HepG2 (cell line): ENCODE measurements at regions not wholly inside any gene's neighbourhood (a gene's known extent, or its start where the extent isn't known, plus 50 kb on each side); places are given as distances from the start of the nearest gene placed in this dataset.

Experiments
- CBX2 ChIP-seq, 2 experiments: fragments of 200-600 bp in 1 of 2; sonication (generic); formaldehyde crosslinking in 1 of 2; IDR thresholded peaks; 2 replicates each; pipeline versions ENCODE4 v1.7.0 to v1.8.1; 2018 to 2022; ENCODE audit warnings: low read depth in 2 of 2, low read length in 1 of 2, mild to moderate bottlenecking in 1 of 2, missing genetic modification reagents in 1 of 2
- KLF13 ChIP-seq: sonication (generic); formaldehyde crosslinking; IDR thresholded peaks from 2 replicates; pipeline ENCODE4 v1.4.0; 2020; ENCODE audit warnings: mild to moderate bottlenecking, missing genetic modification reagents
- NR1H2 ChIP-seq: sonication (generic); formaldehyde crosslinking; IDR thresholded peaks from 2 replicates; pipeline ENCODE4 v1.8.1; 2022; ENCODE audit warnings: low read depth, missing genetic modification reagents, borderline replicate concordance
- PHF21A ChIP-seq: sonication (generic); formaldehyde crosslinking; IDR thresholded peaks from 2 replicates; pipeline ENCODE4 v1.5.0; 2020; ENCODE audit warnings: mild to moderate bottlenecking, missing genetic modification reagents
- RBFOX2 ChIP-seq: fragments of 200-400 bp; formaldehyde crosslinking; IDR thresholded peaks from 2 replicates; pipeline ENCODE4 v1.6.1; 2017; ENCODE audit warnings: low read depth, mild to moderate bottlenecking, low read length
- YEATS2 ChIP-seq: sonication (generic); formaldehyde crosslinking; IDR thresholded peaks from 2 replicates; pipeline ENCODE4 v1.4.0; 2020; ENCODE audit warnings: missing genetic modification reagents, borderline replicate concordance
- ZNF326 ChIP-seq: sonication (generic); formaldehyde crosslinking; IDR thresholded peaks from 2 replicates; pipeline ENCODE4 v1.4.0; 2020; ENCODE audit warnings: missing genetic modification reagents, borderline replicate concordance
- ZNF713 ChIP-seq: sonication (generic); formaldehyde crosslinking; IDR thresholded peaks from 2 replicates; pipeline ENCODE4 v1.4.0; 2020; ENCODE audit warnings: mild to moderate bottlenecking, missing genetic modification reagents
- ZNF777 ChIP-seq: sonication (generic); formaldehyde crosslinking; IDR thresholded peaks from 2 replicates; pipeline ENCODE4 v1.4.0; 2020; ENCODE audit warnings: missing genetic modification reagents
- TF ChIP-seq, protein P1 (sequence below): sonication (generic); formaldehyde crosslinking; IDR thresholded peaks from one replicate; pipeline ENCODE4 v1.5.1; 2020; ENCODE audit warnings: mild to moderate bottlenecking, missing genetic modification reagents; ENCODE audit errors: not compliant biosample characterization
- TF ChIP-seq, protein P2 (sequence below): sonication (generic); formaldehyde crosslinking; IDR thresholded peaks from 2 replicates; pipeline ENCODE4 v1.4.0; 2020; ENCODE audit warnings: low read depth, missing genetic modification reagents
- TF ChIP-seq, protein P3 (sequence below): sonication (generic); formaldehyde crosslinking; IDR thresholded peaks from 2 replicates; pipeline ENCODE4 v1.8.1; 2023; ENCODE audit warnings: missing genetic modification reagents, inconsistent platforms, borderline replicate concordance

DNA sequence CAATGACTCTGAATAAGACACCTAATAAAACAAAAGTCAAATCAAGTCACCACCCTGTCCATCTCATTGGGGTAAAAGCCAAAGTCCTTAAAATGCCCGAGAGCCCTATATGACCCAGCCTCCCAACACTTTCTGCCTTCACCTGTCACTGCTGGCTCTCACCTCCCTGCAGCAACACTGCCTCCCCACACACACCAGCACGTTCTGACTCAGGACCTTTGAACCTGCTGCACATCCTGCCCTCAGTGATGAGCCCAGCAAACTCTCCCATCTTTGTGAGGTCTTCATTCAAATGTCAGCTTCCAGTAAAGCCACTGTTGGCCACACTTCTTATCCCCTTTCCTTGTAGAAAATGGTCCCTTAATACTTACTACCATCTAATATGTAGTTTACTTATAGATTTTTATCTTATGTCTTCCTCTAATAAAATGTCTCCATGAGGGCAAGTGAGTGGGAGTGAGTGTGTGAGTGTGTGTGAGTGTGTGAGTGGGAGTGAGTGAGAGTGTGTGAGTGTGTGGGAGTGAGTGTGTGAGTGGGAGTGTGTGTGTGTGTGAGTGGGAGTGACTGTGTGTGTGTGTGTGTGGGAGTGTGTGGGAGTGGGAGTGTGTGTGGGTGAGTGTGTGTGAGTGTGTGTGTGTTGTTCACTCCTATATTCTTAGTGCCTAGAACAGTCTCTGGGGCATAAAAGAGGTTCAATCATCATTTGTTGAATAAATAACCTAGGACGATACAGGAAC lies 504.7 kb downstream of the EIPR1 start (continued):
- TF ChIP-seq KLF13 (CRISPR knock-in tag) (no peak), ZNF326 (no peak), PHF21A (CRISPR knock-in tag) (no peak), ZNF713 (CRISPR knock-in tag) (no peak), RBFOX2 (no peak), YEATS2 (CRISPR knock-in tag) (no peak), CBX2 (IDR thresholded peaks at IDR 0.05; ENCODE audit: low read depth, low read length) (no peak), CBX2 (CRISPR knock-in tag; IDR thresholded peaks at IDR 0.05; ENCODE audit: low read depth) (no peak), ZNF777 (CRISPR knock-in tag) (no peak), NR1H2 (CRISPR knock-in tag) (no peak)
- TF ChIP-seq, protein P1, sequence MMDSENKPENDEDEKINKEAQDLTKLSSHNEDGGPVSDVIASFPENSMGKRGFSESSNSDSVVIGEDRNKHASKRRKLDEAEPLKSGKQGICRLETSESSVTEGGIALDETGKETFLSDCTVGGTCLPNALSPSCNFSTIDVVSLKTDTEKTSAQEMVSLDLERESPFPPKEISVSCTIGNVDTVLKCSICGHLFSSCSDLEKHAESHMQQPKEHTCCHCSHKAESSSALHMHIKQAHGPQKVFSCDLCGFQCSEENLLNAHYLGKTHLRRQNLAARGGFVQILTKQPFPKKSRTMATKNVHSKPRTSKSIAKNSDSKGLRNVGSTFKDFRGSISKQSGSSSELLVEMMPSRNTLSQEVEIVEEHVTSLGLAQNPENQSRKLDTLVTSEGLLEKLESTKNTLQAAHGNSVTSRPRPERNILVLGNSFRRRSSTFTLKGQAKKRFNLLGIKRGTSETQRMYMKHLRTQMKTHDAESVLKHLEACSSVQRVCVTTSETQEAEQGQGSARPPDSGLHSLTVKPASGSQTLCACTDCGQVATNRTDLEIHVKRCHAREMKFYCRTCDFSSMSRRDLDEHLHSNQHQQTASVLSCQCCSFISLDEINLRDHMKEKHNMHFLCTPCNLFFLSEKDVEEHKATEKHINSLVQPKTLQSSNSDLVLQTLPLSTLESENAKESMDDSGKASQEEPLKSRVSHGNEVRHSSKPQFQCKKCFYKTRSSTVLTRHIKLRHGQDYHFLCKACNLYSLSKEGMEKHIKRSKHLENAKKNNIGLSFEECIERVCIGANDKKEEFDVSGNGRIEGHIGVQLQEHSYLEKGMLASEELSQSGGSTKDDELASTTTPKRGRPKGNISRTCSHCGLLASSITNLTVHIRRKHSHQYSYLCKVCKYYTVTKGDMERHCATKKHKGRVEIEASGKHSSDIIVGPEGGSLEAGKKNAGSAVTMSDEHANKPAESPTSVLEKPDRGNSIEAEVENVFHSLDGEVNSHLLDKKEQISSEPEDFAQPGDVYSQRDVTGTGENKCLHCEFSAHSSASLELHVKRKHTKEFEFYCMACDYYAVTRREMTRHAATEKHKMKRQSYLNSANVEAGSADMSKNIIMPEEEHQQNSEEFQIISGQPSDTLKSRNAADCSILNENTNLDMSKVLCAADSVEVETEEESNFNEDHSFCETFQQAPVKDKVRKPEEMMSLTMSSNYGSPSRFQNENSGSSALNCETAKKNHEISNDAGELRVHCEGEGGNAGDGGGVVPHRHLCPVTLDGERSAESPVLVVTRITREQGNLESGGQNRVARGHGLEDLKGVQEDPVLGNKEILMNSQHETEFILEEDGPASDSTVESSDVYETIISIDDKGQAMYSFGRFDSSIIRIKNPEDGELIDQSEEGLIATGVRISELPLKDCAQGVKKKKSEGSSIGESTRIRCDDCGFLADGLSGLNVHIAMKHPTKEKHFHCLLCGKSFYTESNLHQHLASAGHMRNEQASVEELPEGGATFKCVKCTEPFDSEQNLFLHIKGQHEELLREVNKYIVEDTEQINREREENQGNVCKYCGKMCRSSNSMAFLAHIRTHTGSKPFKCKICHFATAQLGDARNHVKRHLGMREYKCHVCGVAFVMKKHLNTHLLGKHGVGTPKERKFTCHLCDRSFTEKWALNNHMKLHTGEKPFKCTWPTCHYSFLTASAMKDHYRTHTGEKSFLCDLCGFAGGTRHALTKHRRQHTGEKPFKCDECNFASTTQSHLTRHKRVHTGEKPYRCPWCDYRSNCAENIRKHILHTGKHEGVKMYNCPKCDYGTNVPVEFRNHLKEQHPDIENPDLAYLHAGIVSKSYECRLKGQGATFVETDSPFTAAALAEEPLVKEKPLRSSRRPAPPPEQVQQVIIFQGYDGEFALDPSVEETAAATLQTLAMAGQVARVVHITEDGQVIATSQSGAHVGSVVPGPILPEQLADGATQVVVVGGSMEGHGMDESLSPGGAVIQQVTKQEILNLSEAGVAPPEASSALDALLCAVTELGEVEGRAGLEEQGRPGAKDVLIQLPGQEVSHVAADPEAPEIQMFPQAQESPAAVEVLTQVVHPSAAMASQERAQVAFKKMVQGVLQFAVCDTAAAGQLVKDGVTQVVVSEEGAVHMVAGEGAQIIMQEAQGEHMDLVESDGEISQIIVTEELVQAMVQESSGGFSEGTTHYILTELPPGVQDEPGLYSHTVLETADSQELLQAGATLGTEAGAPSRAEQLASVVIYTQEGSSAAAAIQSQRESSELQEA (CRISPR knock-in tag): no peak
- TF ChIP-seq, protein P2, sequence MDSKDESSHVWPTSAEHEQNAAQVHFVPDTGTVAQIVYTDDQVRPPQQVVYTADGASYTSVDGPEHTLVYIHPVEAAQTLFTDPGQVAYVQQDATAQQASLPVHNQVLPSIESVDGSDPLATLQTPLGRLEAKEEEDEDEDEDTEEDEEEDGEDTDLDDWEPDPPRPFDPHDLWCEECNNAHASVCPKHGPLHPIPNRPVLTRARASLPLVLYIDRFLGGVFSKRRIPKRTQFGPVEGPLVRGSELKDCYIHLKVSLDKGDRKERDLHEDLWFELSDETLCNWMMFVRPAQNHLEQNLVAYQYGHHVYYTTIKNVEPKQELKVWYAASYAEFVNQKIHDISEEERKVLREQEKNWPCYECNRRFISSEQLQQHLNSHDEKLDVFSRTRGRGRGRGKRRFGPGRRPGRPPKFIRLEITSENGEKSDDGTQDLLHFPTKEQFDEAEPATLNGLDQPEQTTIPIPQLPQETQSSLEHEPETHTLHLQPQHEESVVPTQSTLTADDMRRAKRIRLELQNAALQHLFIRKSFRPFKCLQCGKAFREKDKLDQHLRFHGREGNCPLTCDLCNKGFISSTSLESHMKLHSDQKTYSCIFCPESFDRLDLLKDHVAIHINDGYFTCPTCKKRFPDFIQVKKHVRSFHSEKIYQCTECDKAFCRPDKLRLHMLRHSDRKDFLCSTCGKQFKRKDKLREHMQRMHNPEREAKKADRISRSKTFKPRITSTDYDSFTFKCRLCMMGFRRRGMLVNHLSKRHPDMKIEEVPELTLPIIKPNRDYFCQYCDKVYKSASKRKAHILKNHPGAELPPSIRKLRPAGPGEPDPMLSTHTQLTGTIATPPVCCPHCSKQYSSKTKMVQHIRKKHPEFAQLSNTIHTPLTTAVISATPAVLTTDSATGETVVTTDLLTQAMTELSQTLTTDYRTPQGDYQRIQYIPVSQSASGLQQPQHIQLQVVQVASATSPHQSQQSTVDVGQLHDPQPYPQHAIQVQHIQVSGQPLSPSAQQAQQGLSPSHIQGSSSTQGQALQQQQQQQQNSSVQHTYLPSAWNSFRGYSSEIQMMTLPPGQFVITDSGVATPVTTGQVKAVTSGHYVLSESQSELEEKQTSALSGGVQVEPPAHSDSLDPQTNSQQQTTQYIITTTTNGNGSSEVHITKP (CRISPR knock-in tag): no peak
- TF ChIP-seq, protein P3, sequence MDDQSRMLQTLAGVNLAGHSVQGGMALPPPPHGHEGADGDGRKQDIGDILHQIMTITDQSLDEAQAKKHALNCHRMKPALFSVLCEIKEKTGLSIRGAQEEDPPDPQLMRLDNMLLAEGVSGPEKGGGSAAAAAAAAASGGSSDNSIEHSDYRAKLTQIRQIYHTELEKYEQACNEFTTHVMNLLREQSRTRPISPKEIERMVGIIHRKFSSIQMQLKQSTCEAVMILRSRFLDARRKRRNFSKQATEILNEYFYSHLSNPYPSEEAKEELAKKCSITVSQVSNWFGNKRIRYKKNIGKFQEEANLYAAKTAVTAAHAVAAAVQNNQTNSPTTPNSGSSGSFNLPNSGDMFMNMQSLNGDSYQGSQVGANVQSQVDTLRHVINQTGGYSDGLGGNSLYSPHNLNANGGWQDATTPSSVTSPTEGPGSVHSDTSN: no peak
